SK-MEL-5 (cell line): ENCODE measurements at regions not wholly inside any gene's neighbourhood (a gene's known extent, or its start where the extent isn't known, plus 50 kb on each side); places are given as distances from the start of the nearest gene placed in this dataset.
"Not testable (repeated sequence)": the region's sequence is repeated elsewhere in the genome, so short reads cannot be mapped to it uniquely, and the experiment has no call there.

ENCODE experiments used
- DNase-seq: peaks from one replicate; pipeline ENCODE4 v3.0.0-alpha.2; 2016; ENCODE audit warnings: low read depth, low spot score
- in situ Hi-C: cut with HindIII; loops from 2 replicates; pipeline ENCODE4 v1.10.0; 2016; ENCODE audit warnings: low sequenced_read_pairs, high pct_unique_total_duplicates, low pct_unique_long_range_greater_than_20kb

- in situ Hi-C loops, DNase-seq: not testable (repeated sequence)
Observed at GRCh38 chr2:7641272-7641671, 724.1 kb downstream of the RNF144A start.

DNA sequence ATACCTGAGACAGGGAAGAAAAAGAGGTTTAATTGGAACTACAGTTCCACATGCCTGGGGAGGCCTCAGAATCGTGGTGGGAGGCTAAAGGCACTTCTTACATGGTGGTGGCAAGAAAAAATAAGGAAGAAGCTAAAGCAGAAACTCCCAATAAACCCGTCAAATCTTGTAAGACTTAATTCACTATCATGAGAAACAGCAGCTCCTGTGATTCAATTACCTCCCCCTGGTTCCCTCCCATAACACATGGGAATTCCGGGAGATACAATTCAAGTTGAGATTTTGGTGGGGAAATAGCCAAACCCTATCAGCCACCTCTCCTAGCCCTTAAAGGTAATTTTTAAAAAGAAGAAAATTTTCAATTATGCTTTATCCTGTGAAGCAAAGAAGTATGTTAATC, 728.8 kb downstream of the RNF144A start:
- no peak for DNase-seq
- in situ Hi-C loops: no loop called here

DNA sequence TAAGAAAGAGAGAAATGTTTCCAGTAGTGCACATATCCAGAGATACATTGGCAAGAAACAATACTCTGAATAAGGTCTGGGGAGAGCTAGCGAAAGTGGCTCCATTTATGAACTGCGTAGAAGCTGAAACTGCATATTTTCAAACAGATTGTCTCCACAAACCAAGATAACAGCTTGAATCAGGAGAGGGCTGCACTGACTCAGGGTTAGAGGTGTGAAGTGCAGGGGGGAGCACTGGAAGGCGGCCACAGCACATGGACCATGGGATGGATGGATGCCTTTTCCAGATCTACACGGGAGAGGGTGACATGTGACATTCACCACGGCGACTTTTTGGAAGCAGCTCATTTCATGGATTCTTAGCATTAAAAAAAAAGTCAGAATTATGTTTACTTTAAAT, 729.4 kb downstream of the RNF144A start:
- no peak for DNase-seq

GRCh38 chr2:7648221-7648795, 731.1 kb downstream of the RNF144A start:
- no peak for DNase-seq
- in situ Hi-C loops: no loop called here

More for the DNA sequence above, 729.4 kb downstream of the RNF144A start:
- in situ Hi-C loops: no loop called here

- in situ Hi-C loops: no loop called here
- no peak for DNase-seq
Observed at GRCh38 chr2:7649461-7650228, 732.4 kb downstream of the RNF144A start.

GRCh38 chr2:7653617-7654016, 736.4 kb downstream of the RNF144A start:
- in situ Hi-C loops: no loop called here
- no peak for DNase-seq

- no peak for DNase-seq
- in situ Hi-C loops: no loop called here
Observed at GRCh38 chr2:7655629-7656028, 738.4 kb downstream of the RNF144A start.

GRCh38 chr2:7657526-7657925, 740.3 kb downstream of the RNF144A start:
- DNase-seq, in situ Hi-C loops: not testable (repeated sequence)

DNA sequence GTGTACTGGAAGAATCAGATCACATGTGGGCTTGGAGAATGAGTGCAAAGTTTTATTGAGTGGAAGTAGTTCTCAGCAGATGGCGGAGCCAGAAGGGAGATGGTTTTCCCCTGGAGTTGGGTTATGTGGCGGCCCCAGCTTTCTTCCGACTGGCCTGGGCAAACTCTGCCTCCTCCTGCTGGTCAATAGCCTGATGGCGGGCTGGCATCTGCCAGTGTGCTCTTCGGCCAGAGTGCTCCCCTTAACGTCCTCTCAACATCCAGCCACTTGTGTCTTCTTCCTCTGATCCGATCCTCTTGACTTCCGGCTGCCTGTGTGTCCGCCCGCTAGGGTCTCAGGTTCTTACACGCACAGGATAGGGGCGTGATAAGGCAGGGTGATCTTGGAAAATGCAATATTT, 741.3 kb downstream of the RNF144A start:
- in situ Hi-C loops: no loop called here
- no peak for DNase-seq

GRCh38 chr2:7660816-7661215, 743.6 kb downstream of the RNF144A start:
- no peak for DNase-seq

DNA sequence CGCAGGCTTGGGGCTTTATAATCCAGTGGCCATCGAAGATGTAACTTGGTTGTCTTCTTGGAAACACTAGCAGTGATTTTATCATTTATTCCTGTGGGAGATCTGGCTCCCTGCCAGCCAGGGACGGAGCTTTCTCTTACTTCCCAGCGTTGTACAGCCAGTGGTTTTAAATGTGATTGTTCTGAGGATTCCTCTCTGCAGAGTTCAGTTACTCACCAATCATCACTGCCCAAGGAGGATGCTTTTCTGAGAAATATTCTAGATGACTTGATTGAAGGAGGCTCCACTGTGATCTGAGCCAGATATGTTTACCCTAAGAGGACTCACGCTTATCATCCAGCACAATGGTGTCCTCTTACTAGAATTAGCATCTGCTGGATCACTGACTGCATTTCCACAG, 744.3 kb downstream of the RNF144A start:
- in situ Hi-C loops: no loop called here
- no peak for DNase-seq

More at GRCh38 chr2:7660816-7661215, 743.6 kb downstream of the RNF144A start:
- in situ Hi-C loops: no loop called here

- in situ Hi-C loops: no loop called here
Observed at GRCh38 chr2:7665880-7666279, 748.7 kb downstream of the RNF144A start.

GRCh38 chr2:7666596-7667259, 749.5 kb downstream of the RNF144A start:
- DNase-seq: no peak
- in situ Hi-C loops: no loop called here

More at GRCh38 chr2:7665880-7666279, 748.7 kb downstream of the RNF144A start:
- DNase-seq: no peak

GRCh38 chr2:7667260-7667757, 750.1 kb downstream of the RNF144A start:
- DNase-seq: no peak
- in situ Hi-C loops: no loop called here

- in situ Hi-C loops: no loop called here
Observed at GRCh38 chr2:7670905-7671641, 753.9 kb downstream of the RNF144A start.

GRCh38 chr2:7672027-7672684, 754.9 kb downstream of the RNF144A start:
- in situ Hi-C loops: no loop called here
- DNase-seq: peak; percentile 73

More at GRCh38 chr2:7670905-7671641, 753.9 kb downstream of the RNF144A start:
- DNase-seq: no peak

GRCh38 chr2:7672685-7673071, 755.5 kb downstream of the RNF144A start:
- in situ Hi-C loops: no loop called here
- DNase-seq: no peak
